ENCODE measurements at regions not wholly inside any gene's neighbourhood (a gene's known extent, or its start where the extent isn't known, plus 50 kb on each side); places are given as distances from the start of the nearest gene placed in this dataset.
A peak's percentile ranks its signal among the peaks of the same experiment; 100 is the strongest.

- H3K9me3 ChIP-seq = no peaks in the 10 kb centered on the region
- 67 to 75% (median 73%) methylated on average over 5 of the region's 5 CpGs for WGBS, 5 donors
- peak overlapping the region in 2 of 5 donors; percentile 44 to 64 for H3K27ac ChIP-seq
- DNase-seq = peak in 1 of 2 donors; percentile 12
- H3K27me3 ChIP-seq = no peaks in the 10 kb centered on the region
- no peaks in the 10 kb centered on the region for H3K36me3 ChIP-seq
- TF ChIP-seq CTCF (IDR thresholded peaks at IDR 0.05) (no peak), POLR2AphosphoS5 (IDR thresholded peaks at IDR 0.05) (peak in 1 of 3 donors; percentile 52), POLR2A (IDR thresholded peaks at IDR 0.05) (no peak), EP300 (IDR thresholded peaks at IDR 0.05) (no peak)
- intact Hi-C loops (cut with DNase I; ENCODE audit: low total_unique reads) = no loop called here
- no peak overlapping the region for H3K4me3 ChIP-seq
- no peaks in the 10 kb centered on the region for H3K4me1 ChIP-seq
These were observed 183.5 kb upstream of the MAF start for GRCh38 chr16:79784007-79784406.

GRCh38 chr16:79777679-79778078 lies 177.1 kb upstream of the MAF start:
- no peak for DNase-seq
- Histone ChIP-seq H3K27me3 (no peaks in the 10 kb centered on the region), H3K9me3 (no peaks in the 10 kb centered on the region), H3K4me3 (no peak overlapping the region), H3K27ac (no peak overlapping the region), H3K36me3 (no peaks in the 10 kb centered on the region), H3K4me1 (peaks cover 0 to 14% (median 12%) of the 10 kb centered on the region in 4 donors)
- intact Hi-C loops (cut with DNase I; ENCODE audit: low total_unique reads) = no loop called here
- TF ChIP-seq POLR2AphosphoS5 (IDR thresholded peaks at IDR 0.05) (no peak), CTCF (IDR thresholded peaks at IDR 0.05) (no peak)

GRCh38 chr16:79776243-79776847 lies 175.8 kb upstream of the MAF start:
- intact Hi-C loops (cut with DNase I; ENCODE audit: low total_unique reads) = no loop called here
- no peaks in the 10 kb centered on the region for H3K9me3 ChIP-seq
- H3K27ac ChIP-seq = peak overlapping the region in 1 of 5 donors; percentile 14

GRCh38 chr16:79772784-79773183 lies 172.2 kb upstream of the MAF start:
- WGBS, 5 donors = 75 to 85% (median 77%) methylated on average over 3 of the region's 3 CpGs
- intact Hi-C loops (cut with DNase I; ENCODE audit: low total_unique reads) = no loop called here
- no peak overlapping the region for H3K27ac ChIP-seq

More at GRCh38 chr16:79776243-79776847, 175.8 kb upstream of the MAF start:
- no peak overlapping the region for H3K4me3 ChIP-seq
- H3K4me1 ChIP-seq = peaks cover 0 to 15% (median 12%) of the 10 kb centered on the region in 4 donors
- peak in 1 of 2 donors; percentile 70 for DNase-seq
- no peaks in the 10 kb centered on the region for H3K36me3 ChIP-seq
- WGBS, 5 donors = 24 to 49% (median 28%) methylated on average over 4 of the region's 4 CpGs
- H3K27me3 ChIP-seq = no peaks in the 10 kb centered on the region
- TF ChIP-seq POLR2AphosphoS5 (IDR thresholded peaks at IDR 0.05) = peak in 2 of 3 donors; percentile 27 to 61
- no peak for TF ChIP-seq POLR2A (IDR thresholded peaks at IDR 0.05)

More at GRCh38 chr16:79772784-79773183, 172.2 kb upstream of the MAF start:
- H3K4me1 ChIP-seq = peaks cover 14 to 45% (median 34%) of the 10 kb centered on the region in 4 donors
- H3K36me3 ChIP-seq = no peaks in the 10 kb centered on the region
- no peak overlapping the region for H3K4me3 ChIP-seq
- TF ChIP-seq POLR2AphosphoS5 (IDR thresholded peaks at IDR 0.05) = no peak
- no peak for TF ChIP-seq EP300 (IDR thresholded peaks at IDR 0.05)
- TF ChIP-seq POLR2A (IDR thresholded peaks at IDR 0.05) = no peak
- TF ChIP-seq CTCF (IDR thresholded peaks at IDR 0.05) = no peak
- DNase-seq = no peak
- H3K27me3 ChIP-seq = no peaks in the 10 kb centered on the region
- H3K9me3 ChIP-seq = no peaks in the 10 kb centered on the region
